ENCODE measurements at regions not wholly inside any gene's neighbourhood (a gene's known extent, or its start where the extent isn't known, plus 50 kb on each side); places are given as distances from the start of the nearest gene placed in this dataset.

- TF ChIP-seq CTCF (optimal IDR thresholded peaks at IDR 0.05 in 1 of 3, IDR thresholded peaks at IDR 0.05 in 1 of 3, conservative IDR thresholded peaks at IDR 0.05 in 1 of 3; ENCODE audit: extremely low read depth in 1 of 3, insufficient read depth in 2 of 3, low read length in 3 of 3), result no peak
- no peak for TF ChIP-seq EZH2 (IDR thresholded peaks at IDR 0.05; ENCODE audit: low read length)
These were observed 144.0 kb downstream of the ADAM29 start for GRCh38 chr4:175062183-175062592.

Data from keratinocyte (primary cell).